ENCODE measurements at regions not wholly inside any gene's neighbourhood (a gene's known extent, or its start where the extent isn't known, plus 50 kb on each side); places are given as distances from the start of the nearest gene placed in this dataset.

DNA sequence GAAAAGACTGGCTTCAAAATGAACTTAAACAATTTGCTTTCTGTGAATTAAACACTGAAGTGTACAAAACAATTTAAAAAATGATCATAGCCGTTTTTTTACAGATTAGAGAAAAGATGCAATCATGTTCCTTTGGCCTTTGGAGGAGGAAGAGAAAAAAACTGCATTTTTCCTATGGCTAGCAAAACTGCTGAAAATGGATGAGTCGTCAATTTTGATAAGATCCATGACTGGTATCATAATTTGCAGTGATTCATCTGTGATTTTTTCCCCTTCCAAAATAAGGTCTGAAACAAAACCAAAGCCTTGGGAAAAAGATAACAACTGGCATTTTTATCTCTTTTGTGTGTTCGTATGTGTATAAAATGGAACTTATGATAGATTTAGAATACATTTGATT lies 255.6 kb upstream of the SATB1 start:
- no peaks in the 10 kb centered on the region for H3K4me1 Mint-ChIP-seq
- no CpG with 5 or more reads among the region's 3 CpGs for WGBS (ENCODE audit: extremely low coverage, insufficient read length, low lambda C conversion rate)
- H2BK15ac ChIP-seq (ENCODE audit: low read depth, low read length): no peak overlapping the region

More for the DNA sequence above, 255.6 kb upstream of the SATB1 start:
- no peak for DNase-seq
- H2BK12ac ChIP-seq (ENCODE audit: insufficient read length, low read depth, low read length): no peak overlapping the region
- TF ChIP-seq, protein P1, sequence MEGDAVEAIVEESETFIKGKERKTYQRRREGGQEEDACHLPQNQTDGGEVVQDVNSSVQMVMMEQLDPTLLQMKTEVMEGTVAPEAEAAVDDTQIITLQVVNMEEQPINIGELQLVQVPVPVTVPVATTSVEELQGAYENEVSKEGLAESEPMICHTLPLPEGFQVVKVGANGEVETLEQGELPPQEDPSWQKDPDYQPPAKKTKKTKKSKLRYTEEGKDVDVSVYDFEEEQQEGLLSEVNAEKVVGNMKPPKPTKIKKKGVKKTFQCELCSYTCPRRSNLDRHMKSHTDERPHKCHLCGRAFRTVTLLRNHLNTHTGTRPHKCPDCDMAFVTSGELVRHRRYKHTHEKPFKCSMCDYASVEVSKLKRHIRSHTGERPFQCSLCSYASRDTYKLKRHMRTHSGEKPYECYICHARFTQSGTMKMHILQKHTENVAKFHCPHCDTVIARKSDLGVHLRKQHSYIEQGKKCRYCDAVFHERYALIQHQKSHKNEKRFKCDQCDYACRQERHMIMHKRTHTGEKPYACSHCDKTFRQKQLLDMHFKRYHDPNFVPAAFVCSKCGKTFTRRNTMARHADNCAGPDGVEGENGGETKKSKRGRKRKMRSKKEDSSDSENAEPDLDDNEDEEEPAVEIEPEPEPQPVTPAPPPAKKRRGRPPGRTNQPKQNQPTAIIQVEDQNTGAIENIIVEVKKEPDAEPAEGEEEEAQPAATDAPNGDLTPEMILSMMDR (conservative IDR thresholded peaks at IDR 0.05): no peak
- H3K36me3 Mint-ChIP-seq (ENCODE audit: insufficient read depth in 1 of 3, low read depth in 3 of 3): peaks cover 0 to 4% (median 0%) of the 10 kb centered on the region in 3 experiments; a peak in 4 of 7 replicates
- no peaks in the 10 kb centered on the region for H3K27me3 ChIP-seq (ENCODE audit: insufficient read depth, low read length)
- no peak overlapping the region for H4K91ac ChIP-seq (ENCODE audit: insufficient read length, low read depth, low read length)
- H3K18ac ChIP-seq (ENCODE audit: insufficient read length, low read depth, low read length): no peak overlapping the region
- H3K4me2 ChIP-seq (ENCODE audit: insufficient read depth, insufficient read length, low read length): no peak overlapping the region
- peaks cover 5 to 7% of the 10 kb centered on the region in 2 experiments; a peak in 2 of 5 replicates for H3K9me3 Mint-ChIP-seq
- H2AK5ac ChIP-seq (ENCODE audit: insufficient read length, low read length): no peak overlapping the region
- no peaks in the 10 kb centered on the region for H3K27me3 Mint-ChIP-seq (ENCODE audit: low read depth)
- H3K9me3 ChIP-seq (ENCODE audit: control insufficient read depth, low read depth, low read length): no peaks in the 10 kb centered on the region
- no peak overlapping the region for H2BK5ac ChIP-seq (ENCODE audit: insufficient read length, low read length)
- no peak overlapping the region for H3K9ac ChIP-seq (ENCODE audit: extremely low read depth, insufficient read length, low read length)
- no peaks in the 10 kb centered on the region for H3K23me2 ChIP-seq (ENCODE audit: insufficient read length, low read depth, low read length, poor library complexity, severe bottlenecking)
- H3K23ac ChIP-seq (ENCODE audit: insufficient read length, low read depth, low read length): no peak overlapping the region
- no peak overlapping the region for H3K27ac Mint-ChIP-seq
- no peaks in the 10 kb centered on the region for H3K79me1 ChIP-seq (ENCODE audit: insufficient read depth, low read depth, low read length, poor library complexity, severe bottlenecking)
- H3K4me1 ChIP-seq (ENCODE audit: insufficient read depth, low read length): no peaks in the 10 kb centered on the region
- no peaks in the 10 kb centered on the region for H3K79me2 ChIP-seq (ENCODE audit: insufficient read depth, low read length)
- no peaks in the 10 kb centered on the region for H4K20me1 ChIP-seq (ENCODE audit: control insufficient read depth, insufficient read depth, insufficient read length)
- no peak overlapping the region for H4K5ac ChIP-seq (ENCODE audit: insufficient read length, low read depth, low read length)
- no peak overlapping the region for H3T11ph ChIP-seq (ENCODE audit: low read length)
- no peak overlapping the region for H3K14ac ChIP-seq (ENCODE audit: insufficient read depth, low read length)
- H3K27ac ChIP-seq (ENCODE audit: insufficient read length, low read depth, low read length): no peak overlapping the region
- no peak overlapping the region for H2AFZ ChIP-seq (ENCODE audit: low read length)
- H2BK20ac ChIP-seq (ENCODE audit: low read depth, low read length, poor library complexity, severe bottlenecking): no peak overlapping the region
- no peak overlapping the region for H3K4me3 Mint-ChIP-seq
- no peak overlapping the region for H3K4ac ChIP-seq (ENCODE audit: low read depth, low read length)
- no peak overlapping the region for H3K56ac ChIP-seq (ENCODE audit: insufficient read length, low read depth, low read length)
- no peak overlapping the region for H2BK120ac ChIP-seq (ENCODE audit: low read depth, low read length, poor library complexity, severe bottlenecking)
- H4K8ac ChIP-seq (replicated peaks; ENCODE audit: insufficient read length, low read depth, low read length): no peak overlapping the region
